GM21515 (cell line): ENCODE measurements at regions not wholly inside any gene's neighbourhood (a gene's known extent, or its start where the extent isn't known, plus 50 kb on each side); places are given as distances from the start of the nearest gene placed in this dataset.
"Not testable (repeated sequence)": the region's sequence is repeated elsewhere in the genome, so short reads cannot be mapped to it uniquely, and the experiment has no call there.

ENCODE experiments used
- ATAC-seq: cut with Tn5 transposase; IDR thresholded peaks from one replicate; pipeline ENCODE4 v1.9.1; 2021; ENCODE audit not compliant: unreplicated experiment

GRCh38 chr1:197985351-197985750 lies 68.2 kb downstream of the LHX9 start:
- no peak for ATAC-seq

GRCh38 chr1:197986817-197987216 lies 69.6 kb downstream of the LHX9 start:
- no peak for ATAC-seq

GRCh38 chr1:197987294-197987693 lies 70.1 kb downstream of the LHX9 start:
- no peak for ATAC-seq

GRCh38 chr1:197988581-197988980 lies 71.4 kb downstream of the LHX9 start:
- ATAC-seq = not testable (repeated sequence)

- no peak for ATAC-seq
Measured at GRCh38 chr1:197989058-197989457, 71.9 kb downstream of the LHX9 start.

GRCh38 chr1:197991594-197991993 lies 74.4 kb downstream of the LHX9 start:
- no peak for ATAC-seq

GRCh38 chr1:197994907-197995407 lies 77.8 kb downstream of the LHX9 start:
- ATAC-seq = no peak

GRCh38 chr1:197995408-197996258 lies 78.5 kb downstream of the LHX9 start:
- no peak for ATAC-seq

GRCh38 chr1:197996259-197996512 lies 79.0 kb downstream of the LHX9 start:
- not testable (repeated sequence) for ATAC-seq

- no peak for ATAC-seq
Measured at GRCh38 chr1:197998110-197998509, 80.9 kb downstream of the LHX9 start.

GRCh38 chr1:198001776-198002408 lies 84.7 kb downstream of the LHX9 start:
- ATAC-seq = no peak

- ATAC-seq = no peak
Measured at GRCh38 chr1:198003468-198003867, 86.3 kb downstream of the LHX9 start.

- no peak for ATAC-seq
Measured at GRCh38 chr1:198007011-198007410, 89.8 kb downstream of the LHX9 start.

- no peak for ATAC-seq
Measured at GRCh38 chr1:198007687-198008607, 90.8 kb downstream of the LHX9 start.

GRCh38 chr1:198014355-198014754 lies 97.2 kb downstream of the LHX9 start:
- ATAC-seq = no peak

- ATAC-seq = no peak
Measured at GRCh38 chr1:198015309-198015708, 98.1 kb downstream of the LHX9 start.

- no peak for ATAC-seq
Measured at GRCh38 chr1:198018529-198018928, 101.4 kb downstream of the LHX9 start.

GRCh38 chr1:198019126-198019525 lies 102.0 kb downstream of the LHX9 start:
- no peak for ATAC-seq

- ATAC-seq = no peak
Measured at GRCh38 chr1:198024336-198024735, 107.2 kb downstream of the LHX9 start.

- no peak for ATAC-seq
Measured at GRCh38 chr1:198024782-198025181, 107.6 kb downstream of the LHX9 start.

- ATAC-seq = no peak
Measured at GRCh38 chr1:198030682-198031081, 113.5 kb downstream of the LHX9 start.
